ENCODE measurements at regions not wholly inside any gene's neighbourhood (a gene's known extent, or its start where the extent isn't known, plus 50 kb on each side); places are given as distances from the start of the nearest gene placed in this dataset.

GRCh38 chr13:59178344-59178743 is 985.4 kb downstream of the DIAPH3 start:
- no peak for DNase-seq

- no peak for DNase-seq
These were observed 981.5 kb downstream of the DIAPH3 start for GRCh38 chr13:59182241-59182640.

DNA sequence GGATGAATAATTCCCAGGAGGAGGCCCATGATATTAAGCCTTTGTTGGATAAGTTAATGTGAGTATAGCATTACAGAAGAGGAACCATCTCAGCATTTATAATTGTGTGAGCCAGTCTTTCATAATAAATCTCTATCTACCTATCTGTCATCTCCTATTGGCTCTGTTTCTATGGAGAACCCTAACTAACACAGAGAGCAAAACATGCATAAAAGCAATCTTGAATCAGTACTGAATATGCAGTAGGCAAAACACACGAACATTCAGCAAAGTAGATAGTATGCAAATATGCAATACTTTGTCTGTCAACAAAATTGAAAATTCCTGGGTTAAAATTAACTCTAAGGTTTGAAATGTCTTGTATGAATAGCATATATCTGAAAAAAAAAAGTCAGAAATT is 966.3 kb downstream of the DIAPH3 start:
- DNase-seq, result no peak

DNA sequence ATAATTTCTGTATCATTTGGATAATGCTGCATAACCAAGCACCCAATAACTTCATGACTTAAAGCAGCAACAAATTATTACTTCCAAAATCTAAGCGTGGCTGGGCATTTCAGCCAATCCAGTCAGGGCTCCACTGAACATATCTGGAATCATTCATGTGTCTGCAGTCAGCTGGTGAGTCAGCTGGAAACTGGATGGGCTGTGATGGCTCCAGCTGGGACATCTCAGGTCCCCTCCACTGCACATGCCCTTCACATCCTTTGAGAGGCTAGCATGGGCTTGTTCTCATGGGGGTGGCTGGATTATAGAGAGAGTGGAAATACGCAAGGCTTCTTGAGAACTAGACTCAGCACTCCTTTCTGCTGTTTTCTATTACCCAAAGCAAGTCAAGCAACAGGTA is 961.9 kb downstream of the DIAPH3 start:
- no peak for DNase-seq

GRCh38 chr13:59203855-59204254 is 959.9 kb downstream of the DIAPH3 start:
- no peak for DNase-seq

DNA sequence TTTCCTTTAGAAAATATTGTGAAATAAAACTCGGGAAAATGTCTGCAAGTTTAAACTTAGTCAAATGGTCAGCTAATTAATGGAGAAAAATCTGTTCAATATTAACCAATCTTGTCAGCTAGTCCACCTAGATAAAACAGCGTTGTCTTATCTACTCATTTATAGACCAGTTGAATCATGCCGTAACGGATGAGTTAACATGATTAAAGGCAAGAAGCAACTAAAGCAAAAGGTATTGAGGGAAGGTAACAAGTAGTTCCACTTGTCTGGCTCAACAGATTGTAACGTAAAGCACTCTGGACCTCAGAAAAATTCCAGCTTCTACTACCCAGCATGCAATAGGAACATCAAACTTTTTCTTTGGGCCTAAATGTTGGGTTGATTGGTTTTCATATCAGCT is 958.2 kb downstream of the DIAPH3 start:
- DNase-seq, result no peak

GRCh38 chr13:59208405-59209195 is 955.1 kb downstream of the DIAPH3 start:
- no peak for DNase-seq

DNA sequence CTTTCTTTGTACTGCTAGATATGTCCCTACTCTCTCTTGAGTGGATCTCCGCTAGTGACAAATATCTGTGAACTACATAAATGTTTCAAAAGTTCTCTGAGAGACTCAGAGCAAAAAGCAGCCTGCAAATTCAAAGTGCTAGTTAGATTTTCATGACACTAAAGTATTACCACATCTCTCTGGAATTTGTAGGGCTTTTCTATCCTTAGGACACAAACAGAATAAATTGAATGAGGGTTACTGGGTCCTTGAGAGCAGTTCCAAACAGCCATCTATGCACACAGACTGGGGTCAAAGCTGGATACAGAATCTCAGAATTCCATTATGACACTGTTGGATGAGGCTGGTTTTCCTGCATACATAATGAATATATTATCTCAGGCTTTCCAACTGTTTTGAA is 953.2 kb downstream of the DIAPH3 start:
- no peak for DNase-seq

DNA sequence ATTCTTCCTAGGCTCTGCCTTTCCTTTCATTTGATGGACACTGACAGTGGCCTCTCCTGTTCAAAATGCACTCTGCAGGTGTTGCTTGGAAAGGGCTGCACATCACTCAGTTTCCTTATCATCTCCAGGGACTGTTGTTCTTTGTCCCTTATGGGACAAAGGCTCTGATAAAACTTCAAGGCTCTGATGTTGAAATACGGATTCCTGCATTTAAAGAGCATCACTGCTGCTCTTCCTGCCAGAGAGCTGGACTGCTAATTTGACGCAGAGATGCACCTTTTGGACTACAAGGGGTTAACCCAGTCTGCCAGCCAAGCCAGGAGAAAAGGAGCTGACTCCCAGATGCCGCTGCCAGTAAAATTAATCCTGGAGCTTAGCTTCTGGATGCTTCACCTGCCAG is 952.1 kb downstream of the DIAPH3 start:
- DNase-seq, result no peak

GRCh38 chr13:59229401-59229800 is 934.3 kb downstream of the DIAPH3 start:
- no peak for DNase-seq

GRCh38 chr13:59229861-59230260 is 933.9 kb downstream of the DIAPH3 start:
- DNase-seq, result no peak

GRCh38 chr13:59230484-59231264 is 933.1 kb downstream of the DIAPH3 start:
- no peak for DNase-seq

GRCh38 chr13:59236309-59236919 is 927.3 kb downstream of the DIAPH3 start:
- DNase-seq, result no peak

- DNase-seq, result no peak
These were observed 926.8 kb downstream of the DIAPH3 start for GRCh38 chr13:59236944-59237343.

GRCh38 chr13:59247171-59247570 is 916.6 kb downstream of the DIAPH3 start:
- no peak for DNase-seq

DNA sequence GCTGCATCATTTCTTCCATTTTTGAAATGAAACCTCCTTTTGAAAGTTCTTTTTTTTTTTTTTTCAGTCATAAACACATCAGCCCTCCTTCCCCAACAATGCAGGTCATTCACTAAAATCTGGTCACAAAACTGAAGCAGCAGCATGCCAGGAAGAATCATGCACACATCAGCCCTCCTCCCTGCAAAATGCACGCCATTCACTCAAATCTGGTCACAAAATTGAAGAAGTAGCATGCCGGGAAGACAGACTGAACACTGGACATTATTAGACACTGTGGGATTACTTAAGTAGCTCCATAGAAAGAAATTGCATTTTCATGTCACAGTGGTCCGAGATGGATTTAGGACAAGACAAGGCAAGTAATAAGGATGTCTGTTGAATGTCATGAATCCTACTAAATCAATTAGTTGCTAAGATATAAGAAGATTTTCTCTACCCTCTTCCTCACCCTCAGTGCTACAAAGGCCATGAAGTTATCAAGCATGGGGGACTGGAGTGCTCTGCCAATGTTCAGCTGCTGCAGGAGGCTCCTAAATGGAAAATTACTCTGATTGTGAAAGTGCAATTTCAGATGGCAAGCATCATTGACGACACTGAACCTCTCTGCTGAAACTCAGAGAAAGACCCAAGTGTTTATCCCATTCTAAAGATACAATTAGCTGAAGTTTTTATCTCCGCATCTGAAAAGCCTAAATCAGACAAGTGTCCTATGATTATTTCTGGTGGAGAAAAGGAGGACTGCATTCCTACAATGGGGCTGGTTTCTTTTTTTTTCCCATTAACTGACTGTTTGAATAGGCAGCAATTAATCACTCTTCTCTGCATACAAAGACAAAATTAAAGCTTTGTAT is 913.2 kb downstream of the DIAPH3 start:
- DNase-seq, result no peak

DNA sequence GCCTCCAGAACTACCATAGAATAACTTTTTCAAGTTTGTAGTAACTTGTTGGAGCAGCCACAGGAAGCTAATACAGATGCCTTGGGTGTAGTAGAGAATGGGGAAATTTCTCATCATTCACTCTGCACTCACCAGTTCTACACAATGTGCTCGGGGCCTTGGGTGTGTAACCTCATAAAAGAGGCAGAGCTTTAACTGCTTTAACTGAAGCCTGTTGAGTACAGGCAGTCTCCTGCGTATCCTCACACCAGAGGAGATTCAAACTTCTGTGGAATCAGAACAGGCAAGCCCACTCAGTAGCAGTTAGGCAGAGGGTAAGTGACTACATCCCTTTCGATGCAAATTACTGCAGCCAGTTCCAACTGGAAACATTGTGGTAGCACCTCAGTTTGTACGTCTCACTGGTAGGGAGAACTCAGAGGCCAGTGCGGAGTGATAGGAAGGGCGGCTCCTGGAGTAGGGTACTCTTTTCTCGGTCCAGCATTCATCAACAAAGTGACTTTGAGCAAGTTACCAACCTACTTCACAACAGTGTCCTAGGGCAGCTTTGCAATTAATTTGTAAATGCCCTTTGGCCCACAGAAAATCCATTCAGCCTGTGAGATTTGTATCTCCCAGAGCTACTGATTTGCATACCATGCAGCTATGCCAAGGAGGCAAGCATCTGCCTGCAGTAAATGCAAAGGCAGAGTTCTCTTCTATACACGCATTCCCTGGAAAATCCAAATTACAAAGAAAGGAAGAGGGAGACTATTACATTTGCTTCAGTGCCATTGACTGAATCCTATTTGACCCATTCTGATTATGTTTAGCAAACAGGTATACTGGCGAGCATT is 904.3 kb downstream of the DIAPH3 start:
- DNase-seq, result no peak

- DNase-seq, result peak; percentile 26
These were observed 901.7 kb downstream of the DIAPH3 start for GRCh38 chr13:59261928-59262488.

DNA sequence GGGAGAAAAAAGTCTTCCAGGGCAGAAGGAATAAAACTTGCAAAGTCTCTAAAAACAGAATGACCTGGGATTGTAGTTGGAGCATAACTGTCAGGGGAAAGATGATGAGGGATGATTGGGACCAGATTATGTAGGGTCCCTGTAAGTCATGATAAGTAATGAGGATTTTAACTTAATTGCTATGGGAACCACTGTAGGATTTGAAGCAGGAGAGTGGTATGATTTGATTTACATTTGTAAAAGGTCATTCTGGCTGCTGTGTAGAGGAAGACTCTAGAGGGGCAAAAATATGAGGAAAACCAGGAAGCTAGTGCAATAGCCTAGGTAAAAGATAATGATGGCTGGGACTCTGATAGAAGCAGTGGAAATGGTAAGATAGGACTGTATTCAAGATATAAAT is 900.2 kb downstream of the DIAPH3 start:
- DNase-seq, result no peak

DNA sequence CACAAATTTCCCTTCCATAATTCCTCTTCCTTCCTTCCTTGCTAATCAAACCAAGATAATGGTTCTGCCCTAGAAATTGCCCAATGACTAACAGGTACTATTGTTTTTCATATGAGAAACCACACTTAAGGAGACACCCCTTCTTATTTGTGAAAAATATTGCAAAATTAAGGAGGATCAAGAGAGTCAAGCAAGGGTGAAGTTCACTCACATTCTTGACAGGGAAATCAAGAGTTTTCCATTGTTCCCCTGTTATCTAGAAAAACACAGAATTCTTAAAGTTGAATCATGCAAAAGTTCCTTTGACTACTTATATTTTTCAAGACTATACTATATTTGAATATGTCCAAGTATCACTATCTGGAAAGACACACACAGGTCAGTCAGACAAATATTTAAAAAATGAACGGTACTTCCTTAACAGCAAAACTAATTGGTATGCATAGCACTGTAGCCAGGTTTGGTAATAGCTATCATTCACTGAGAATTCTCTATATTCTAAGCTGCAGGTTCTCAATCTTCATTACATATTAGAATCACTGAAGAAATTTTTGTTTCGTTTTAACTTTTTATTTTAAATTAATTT is 897.2 kb downstream of the DIAPH3 start:
- DNase-seq, result no peak

DNA sequence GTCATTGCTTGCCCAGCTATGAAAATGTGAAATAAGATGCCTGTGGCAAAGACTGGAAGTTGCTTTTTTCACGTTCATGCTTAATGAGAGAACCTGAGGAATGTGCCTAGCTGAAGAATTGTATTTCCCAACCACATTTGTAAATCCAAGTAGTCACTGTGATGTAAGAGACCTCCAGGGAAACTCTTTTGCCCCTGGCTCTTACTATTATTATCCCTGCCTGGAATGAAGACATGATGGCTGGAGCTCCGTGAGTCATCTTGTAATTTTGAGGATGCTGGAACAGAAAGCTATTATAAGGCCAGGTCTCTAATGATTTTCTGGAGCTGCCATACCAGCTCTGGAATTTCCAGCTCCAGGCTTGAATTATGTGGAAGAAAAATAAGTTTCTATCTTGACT is 894.3 kb downstream of the DIAPH3 start:
- DNase-seq, result no peak
